H9 (cell line): ENCODE measurements at regions not wholly inside any gene's neighbourhood (a gene's known extent, or its start where the extent isn't known, plus 50 kb on each side); places are given as distances from the start of the nearest gene placed in this dataset.

Experiments
- DNase-seq: peaks from one replicate; pipeline ENCODE4 v3.0.0-alpha.2; 2017
- H2AFZ ChIP-seq: one replicate; pipeline ENCODE4 v1.6.1; 2013; ENCODE audit warnings: mild to moderate bottlenecking, low read length, control low read depth, moderate library complexity
- H2AK5ac ChIP-seq: 2 replicates; pipeline ENCODE4 v1.6.1; 2013; ENCODE audit warnings: low read length, control low read depth, mixed read lengths; ENCODE audit not compliant: insufficient read length
- H2BK120ac ChIP-seq: one replicate; pipeline ENCODE4 v1.6.1; 2013; ENCODE audit warnings: low read depth, mild to moderate bottlenecking, low read length, control low read depth, inconsistent platforms; ENCODE audit not compliant: poor library complexity, severe bottlenecking
- H2BK12ac ChIP-seq: 2 replicates; pipeline ENCODE4 v1.6.1; 2013; ENCODE audit warnings: low read length, control low read depth, mixed read lengths, low read depth; ENCODE audit not compliant: insufficient read length
- H2BK15ac ChIP-seq: 2 replicates; pipeline ENCODE4 v1.6.1; 2013; ENCODE audit warnings: low read depth, low read length, control low read depth
- H2BK20ac ChIP-seq: one replicate; pipeline ENCODE4 v1.6.1; 2013; ENCODE audit warnings: low read depth, mild to moderate bottlenecking, low read length, control low read depth, inconsistent platforms; ENCODE audit not compliant: poor library complexity, severe bottlenecking
- H2BK5ac ChIP-seq: 2 replicates; pipeline ENCODE4 v1.6.1; 2013; ENCODE audit warnings: low read length, control low read depth, mixed read lengths; ENCODE audit not compliant: insufficient read length
- H3K14ac ChIP-seq: 2 replicates; pipeline ENCODE4 v1.6.1; 2013; ENCODE audit warnings: low read length, control low read depth; ENCODE audit not compliant: insufficient read depth
- H3K18ac ChIP-seq: 2 replicates; pipeline ENCODE4 v1.6.1; 2013; ENCODE audit warnings: low read depth, mild to moderate bottlenecking, mixed read lengths, low read length, control low read depth; ENCODE audit not compliant: insufficient read length
- H3K23ac ChIP-seq: 2 replicates; pipeline ENCODE4 v1.6.1; 2013; ENCODE audit warnings: low read length, control low read depth, mixed read lengths, low read depth; ENCODE audit not compliant: insufficient read length
- H3K23me2 ChIP-seq: 2 replicates; pipeline ENCODE4 v1.6.1; 2013; ENCODE audit warnings: low read depth, mild to moderate bottlenecking, mixed read lengths, low read length, control low read depth; ENCODE audit not compliant: insufficient read length, poor library complexity, severe bottlenecking
- H3K27ac ChIP-seq: 2 replicates; pipeline ENCODE4 v1.5.1; 2013; ENCODE audit warnings: low read length, control low read depth, mixed read lengths, low read depth; ENCODE audit not compliant: insufficient read length
- H3K27me3 ChIP-seq: 2 replicates; pipeline ENCODE4 v1.6.1; 2013; ENCODE audit warnings: low read length, control low read depth, inconsistent platforms; ENCODE audit not compliant: insufficient read depth
- H3K4ac ChIP-seq: 2 replicates; pipeline ENCODE4 v1.6.1; 2013; ENCODE audit warnings: low read depth, mild to moderate bottlenecking, control low read depth, inconsistent platforms, low read length, moderate library complexity
- H3K4me1 ChIP-seq: 2 replicates; pipeline ENCODE4 v1.6.1; 2013; ENCODE audit warnings: low read length, control low read depth, inconsistent platforms; ENCODE audit not compliant: insufficient read depth
- H3K4me2 ChIP-seq: 2 replicates; pipeline ENCODE4 v1.6.1; 2013; ENCODE audit warnings: low read length, control low read depth, mixed read lengths; ENCODE audit not compliant: insufficient read length, insufficient read depth
- H3K56ac ChIP-seq: 2 replicates; pipeline ENCODE4 v1.6.1; 2013; ENCODE audit warnings: low read depth, mild to moderate bottlenecking, mixed read lengths, low read length, control low read depth; ENCODE audit not compliant: insufficient read length
- H3K79me1 ChIP-seq: 2 replicates; pipeline ENCODE4 v1.6.1; 2013; ENCODE audit warnings: low read depth, mild to moderate bottlenecking, moderate library complexity, low read length, control low read depth, inconsistent platforms; ENCODE audit not compliant: insufficient read depth, poor library complexity, severe bottlenecking
- H3K79me2 ChIP-seq: 2 replicates; pipeline ENCODE4 v1.6.1; 2013; ENCODE audit warnings: low read length, control low read depth, inconsistent platforms; ENCODE audit not compliant: insufficient read depth
- H3K9ac ChIP-seq: 2 replicates; pipeline ENCODE4 v1.6.1; 2013; ENCODE audit warnings: low read length, control low read depth, mixed read lengths; ENCODE audit not compliant: insufficient read length; ENCODE audit errors: extremely low read depth
- H3K9me3 ChIP-seq: one replicate; pipeline ENCODE4 v1.6.1; 2013; ENCODE audit warnings: low read depth, low read length, inconsistent platforms; ENCODE audit not compliant: control insufficient read depth
- H3T11ph ChIP-seq: one replicate; pipeline ENCODE4 v1.6.1; 2013; ENCODE audit warnings: mild to moderate bottlenecking, low read length, control low read depth, inconsistent platforms
- H4K20me1 ChIP-seq: one replicate; pipeline ENCODE4 v1.6.1; 2013; ENCODE audit not compliant: control insufficient read depth, insufficient read length, insufficient read depth
- H4K5ac ChIP-seq: 2 replicates; pipeline ENCODE4 v1.6.1; 2013; ENCODE audit warnings: low read depth, mild to moderate bottlenecking, mixed read lengths, low read length, control low read depth; ENCODE audit not compliant: insufficient read length
- H4K8ac ChIP-seq: replicated peaks from 2 replicates; pipeline ENCODE4 v1.6.1; 2013; ENCODE audit warnings: low read length, control low read depth, mixed read lengths, low read depth; ENCODE audit not compliant: insufficient read length
- H4K91ac ChIP-seq: 2 replicates; pipeline ENCODE4 v1.6.1; 2013; ENCODE audit warnings: low read depth, mild to moderate bottlenecking, moderate library complexity, mixed read lengths, low read length, control low read depth; ENCODE audit not compliant: insufficient read length
- H3K27ac Mint-ChIP-seq, 3 experiments: 2 replicates in 2 of 3; 3 replicates in 1 of 3; pipeline ENCODE4 v1.8.0; 2020 to 2021; ENCODE audit warnings: mixed read lengths in 3 of 3, mild to moderate bottlenecking in 1 of 3, moderate library complexity in 1 of 3
- H3K27me3 Mint-ChIP-seq: 2 replicates; pipeline ENCODE4 v1.8.0; 2021; ENCODE audit warnings: low read depth, mild to moderate bottlenecking, moderate library complexity, mixed read lengths
- H3K36me3 Mint-ChIP-seq, 3 experiments: 2 replicates in 2 of 3; 3 replicates in 1 of 3; pipeline ENCODE4 v1.8.0; 2020 to 2021; ENCODE audit warnings: low read depth in 3 of 3, mixed read lengths in 3 of 3; ENCODE audit not compliant: insufficient read depth in 1 of 3
- H3K4me1 Mint-ChIP-seq, 2 experiments: 2 replicates each; pipeline ENCODE4 v1.8.0; 2020; ENCODE audit warnings: mixed read lengths in 2 of 2
- H3K4me3 Mint-ChIP-seq, 2 experiments: 2 replicates in 1 of 2; 3 replicates in 1 of 2; pipeline ENCODE4 v1.8.0; 2020 to 2021; ENCODE audit warnings: mild to moderate bottlenecking in 2 of 2, mixed read lengths in 2 of 2, moderate library complexity in 1 of 2
- H3K9me3 Mint-ChIP-seq, 2 experiments: 2 replicates in 1 of 2; 3 replicates in 1 of 2; pipeline ENCODE4 v1.8.0; 2020; ENCODE audit warnings: mild to moderate bottlenecking in 2 of 2, mixed read lengths in 2 of 2, moderate library complexity in 1 of 2
- WGBS: extraction: QIAGEN DNeasy Blood & Tissue Kit; methylation state at CpG from one replicate; pipeline ENCODE4 v1.1.7; 2013; ENCODE audit warnings: missing lambda C conversion rate, low lambda C conversion rate, mixed read lengths; ENCODE audit not compliant: insufficient read length; ENCODE audit errors: extremely low coverage; 5-methylcytosine and 5-hydroxymethylcytosine counted together
- TF ChIP-seq, protein P1 (sequence below): fragments of 200-600 bp; sonication (generic); conservative IDR thresholded peaks from 3 replicates; pipeline ENCODE4 v1.8.0; 2021; ENCODE audit warnings: antibody characterized with exemption, mild to moderate bottlenecking

DNA sequence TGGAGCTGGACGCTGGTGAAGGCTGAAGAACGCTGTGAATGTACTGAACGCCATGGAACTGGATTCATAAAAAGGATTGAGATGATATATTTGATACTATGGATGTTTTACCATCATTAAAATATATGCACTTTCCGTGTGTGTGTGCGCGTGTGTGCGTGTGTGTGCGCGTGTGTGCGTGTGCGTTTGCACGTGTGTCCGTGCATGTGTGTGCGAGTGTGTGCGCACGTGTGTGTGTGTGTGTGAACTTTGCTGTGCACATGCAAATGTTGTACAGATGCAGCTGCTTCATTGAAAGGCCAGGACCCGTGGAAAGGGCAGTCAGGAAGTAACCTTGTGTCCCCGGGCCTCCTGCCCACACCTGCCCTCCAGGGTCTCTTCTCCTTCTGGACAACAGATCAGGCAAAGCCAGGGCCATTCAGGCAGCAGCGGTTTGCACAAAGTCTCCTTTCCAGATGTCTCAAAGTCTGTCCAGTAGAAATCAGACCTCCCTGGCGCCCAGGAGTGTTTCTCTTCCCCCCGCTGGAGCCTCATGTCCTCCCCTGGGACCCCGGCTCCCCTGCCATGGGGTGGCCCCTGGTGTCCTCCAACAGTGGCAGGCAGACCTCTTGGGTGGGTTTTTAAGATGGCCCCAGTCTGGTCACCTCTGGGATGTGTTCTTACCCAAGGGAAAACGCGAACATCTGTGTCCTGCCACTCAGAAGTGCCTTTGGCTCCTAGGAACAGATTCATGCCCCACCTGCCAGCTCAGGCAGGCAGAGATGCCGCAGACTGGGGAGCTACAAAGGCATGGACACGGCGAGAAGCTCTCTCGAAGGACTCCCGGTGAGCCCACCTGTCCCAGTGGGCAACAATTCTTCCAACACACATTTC lies 86.1 kb upstream of the GPC1 start:
- H2BK20ac ChIP-seq = no peak overlapping the region
- no peak overlapping the region for H2AFZ ChIP-seq
- H3T11ph ChIP-seq = no peak overlapping the region
- peaks cover 7% of the 10 kb centered on the region for H3K27me3 Mint-ChIP-seq
- no peaks in the 10 kb centered on the region for H3K79me1 ChIP-seq
- no peaks in the 10 kb centered on the region for H3K4me1 ChIP-seq
- H3K23me2 ChIP-seq = no peaks in the 10 kb centered on the region
- no peak overlapping the region for H2BK5ac ChIP-seq
- H4K5ac ChIP-seq = no peak overlapping the region
- H3K56ac ChIP-seq = no peak overlapping the region
- no peaks in the 10 kb centered on the region for H3K4me1 Mint-ChIP-seq
- H3K4ac ChIP-seq = no peak overlapping the region
- no peak overlapping the region for H3K4me2 ChIP-seq
- no peak overlapping the region; a peak in 1 of 7 replicates for H3K27ac Mint-ChIP-seq
- H3K9me3 ChIP-seq = no peaks in the 10 kb centered on the region
- H2BK120ac ChIP-seq = no peak overlapping the region
- H3K23ac ChIP-seq = no peak overlapping the region
- H3K9ac ChIP-seq = no peak overlapping the region
- TF ChIP-seq, protein P1, sequence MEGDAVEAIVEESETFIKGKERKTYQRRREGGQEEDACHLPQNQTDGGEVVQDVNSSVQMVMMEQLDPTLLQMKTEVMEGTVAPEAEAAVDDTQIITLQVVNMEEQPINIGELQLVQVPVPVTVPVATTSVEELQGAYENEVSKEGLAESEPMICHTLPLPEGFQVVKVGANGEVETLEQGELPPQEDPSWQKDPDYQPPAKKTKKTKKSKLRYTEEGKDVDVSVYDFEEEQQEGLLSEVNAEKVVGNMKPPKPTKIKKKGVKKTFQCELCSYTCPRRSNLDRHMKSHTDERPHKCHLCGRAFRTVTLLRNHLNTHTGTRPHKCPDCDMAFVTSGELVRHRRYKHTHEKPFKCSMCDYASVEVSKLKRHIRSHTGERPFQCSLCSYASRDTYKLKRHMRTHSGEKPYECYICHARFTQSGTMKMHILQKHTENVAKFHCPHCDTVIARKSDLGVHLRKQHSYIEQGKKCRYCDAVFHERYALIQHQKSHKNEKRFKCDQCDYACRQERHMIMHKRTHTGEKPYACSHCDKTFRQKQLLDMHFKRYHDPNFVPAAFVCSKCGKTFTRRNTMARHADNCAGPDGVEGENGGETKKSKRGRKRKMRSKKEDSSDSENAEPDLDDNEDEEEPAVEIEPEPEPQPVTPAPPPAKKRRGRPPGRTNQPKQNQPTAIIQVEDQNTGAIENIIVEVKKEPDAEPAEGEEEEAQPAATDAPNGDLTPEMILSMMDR = no peak
- H3K27ac ChIP-seq = no peak overlapping the region
- no peak overlapping the region for H3K14ac ChIP-seq
- H3K27me3 ChIP-seq = no peaks in the 10 kb centered on the region
- peaks cover 15% of the 10 kb centered on the region in 2 experiments for H3K9me3 Mint-ChIP-seq
- no peak overlapping the region for H3K4me3 Mint-ChIP-seq
- H3K18ac ChIP-seq = no peak overlapping the region
- H3K36me3 Mint-ChIP-seq = no peaks in the 10 kb centered on the region; a peak in 3 of 7 replicates
- H2AK5ac ChIP-seq = no peak overlapping the region
- no peak for DNase-seq
- no CpG with 5 or more reads among the region's 29 CpGs for WGBS
- H2BK15ac ChIP-seq = no peak overlapping the region
- H4K20me1 ChIP-seq = no peaks in the 10 kb centered on the region
- no peak overlapping the region for H4K8ac ChIP-seq
- no peak overlapping the region for H2BK12ac ChIP-seq
- H3K79me2 ChIP-seq = no peaks in the 10 kb centered on the region
- H4K91ac ChIP-seq = no peak overlapping the region
